HEK293 (cell line): ENCODE measurements at regions not wholly inside any gene's neighbourhood (a gene's known extent, or its start where the extent isn't known, plus 50 kb on each side); places are given as distances from the start of the nearest gene placed in this dataset.
"Not testable (repeated sequence)": the region's sequence is repeated elsewhere in the genome, so short reads cannot be mapped to it uniquely, and the experiment has no call there.

Experiments
- CTCF ChIA-PET: fragments of 350-600 bp; formaldehyde crosslinking; extraction: SDS; loops from one replicate; lab custom pipeline; 2021; ENCODE audit warnings: antibody characterized with exemption; lab: Yijun Ruan, JAX
- POLR2A ChIA-PET: fragments of 300-600 bp; formaldehyde crosslinking; extraction: SDS; loops from one replicate; lab custom pipeline; 2020; ENCODE audit warnings: antibody characterized with exemption, inconsistent platforms; lab: Yijun Ruan, JAX
- H3K27ac ChIP-seq: fragments of 200-500 bp; sonication (Bioruptor generic); 2 replicates; pipeline ENCODE4 v1.5.1; 2014; ENCODE audit warnings: low read depth, low read length, control low read depth, inconsistent platforms; ENCODE audit errors: extremely low read depth
- H3K36me3 ChIP-seq, 2 experiments: fragments of 200-500 bp in 1 of 2; sonication (Bioruptor generic) in 1 of 2; 1 replicate in 1 of 2; 2 replicates in 1 of 2; pipeline ENCODE4 v1.5.1; 2014 to 2017; ENCODE audit warnings: inconsistent platforms in 2 of 2, low read length in 2 of 2; ENCODE audit not compliant: control insufficient read depth in 2 of 2, insufficient read depth in 1 of 2
- H3K4me1 ChIP-seq: fragments of 200-500 bp; sonication (Bioruptor generic); 2 replicates; pipeline ENCODE4 v1.5.1; 2014; ENCODE audit warnings: mild to moderate bottlenecking, low read length, inconsistent platforms; ENCODE audit not compliant: control insufficient read depth, insufficient read depth
- H3K4me3 ChIP-seq: 2 replicates; pipeline ENCODE4 v1.5.1; 2011; ENCODE audit warnings: low read depth, mild to moderate bottlenecking, control low read depth, low read length, moderate library complexity
- H3K9me3 ChIP-seq: fragments of 200-500 bp; sonication (Bioruptor generic); 2 replicates; pipeline ENCODE4 v1.5.1; 2014; ENCODE audit warnings: low read depth, low read length, inconsistent platforms; ENCODE audit not compliant: control insufficient read depth, insufficient read depth
- ATF2 ChIP-seq: fragments of 450-650 bp; formaldehyde crosslinking; IDR thresholded peaks from 2 replicates; pipeline ENCODE4 v1.5.1; 2016; ENCODE audit warnings: missing biosample characterization, missing genetic modification characterization, low read depth
- KLF8 ChIP-seq: fragments of 450-650 bp; formaldehyde crosslinking; IDR thresholded peaks from 2 replicates; pipeline ENCODE4 v1.5.1; 2016; ENCODE audit warnings: missing biosample characterization, missing genetic modification characterization
- OVOL3 ChIP-seq: fragments of 450-650 bp; formaldehyde crosslinking; IDR thresholded peaks from 2 replicates; pipeline ENCODE4 v1.5.1; 2016; ENCODE audit warnings: missing biosample characterization, missing genetic modification characterization
- ZNF155 ChIP-seq: fragments of 450-650 bp; formaldehyde crosslinking; IDR thresholded peaks from 2 replicates; pipeline ENCODE4 v1.5.1; 2016; ENCODE audit warnings: missing biosample characterization, missing genetic modification characterization
- ZNF221 ChIP-seq: fragments of 450-650 bp; formaldehyde crosslinking; IDR thresholded peaks from 2 replicates; pipeline ENCODE4 v1.5.1; 2017; ENCODE audit warnings: missing biosample characterization, missing genetic modification characterization, borderline replicate concordance
- ZNF302 ChIP-seq: fragments of 450-650 bp; formaldehyde crosslinking; IDR thresholded peaks from 2 replicates; pipeline ENCODE4 v1.5.1; 2016; ENCODE audit warnings: missing biosample characterization, missing genetic modification characterization, low read depth
- ZNF350 ChIP-seq: fragments of 450-650 bp; formaldehyde crosslinking; IDR thresholded peaks from 2 replicates; pipeline ENCODE4 v1.5.0; 2017; ENCODE audit warnings: missing biosample characterization, mild to moderate bottlenecking, missing genetic modification characterization
- ZNF433 ChIP-seq: fragments of 450-650 bp; formaldehyde crosslinking; IDR thresholded peaks from 2 replicates; pipeline ENCODE4 v1.5.1; 2016; ENCODE audit warnings: missing biosample characterization, missing genetic modification characterization, low read depth
- ZNF561 ChIP-seq: fragments of 450-650 bp; IDR thresholded peaks from 2 replicates; pipeline ENCODE4 v1.5.1; 2018; ENCODE audit warnings: missing biosample characterization, missing genetic modification characterization, borderline replicate concordance
- ZNF596 ChIP-seq: fragments of 450-650 bp; IDR thresholded peaks from 2 replicates; pipeline ENCODE4 v1.5.0; 2018; ENCODE audit warnings: missing biosample characterization, mild to moderate bottlenecking, missing genetic modification characterization, moderate library complexity
- ZNF639 ChIP-seq: fragments of 450-650 bp; formaldehyde crosslinking; IDR thresholded peaks from 2 replicates; pipeline ENCODE4 v1.5.1; 2016; ENCODE audit warnings: missing biosample characterization, missing genetic modification characterization
- ZNF660 ChIP-seq: fragments of 450-650 bp; IDR thresholded peaks from 2 replicates; pipeline ENCODE4 v1.5.1; 2018; ENCODE audit warnings: missing biosample characterization, mild to moderate bottlenecking, missing genetic modification characterization
- ZSCAN5A ChIP-seq: fragments of 450-650 bp; formaldehyde crosslinking; IDR thresholded peaks from 2 replicates; pipeline ENCODE4 v1.5.1; 2016; ENCODE audit warnings: missing biosample characterization, missing genetic modification characterization
- TF ChIP-seq, protein P1 (sequence below): fragments of 450-650 bp; formaldehyde crosslinking; IDR thresholded peaks from 2 replicates; pipeline ENCODE4 v1.5.1; 2016; ENCODE audit warnings: missing biosample characterization, missing genetic modification characterization

DNA sequence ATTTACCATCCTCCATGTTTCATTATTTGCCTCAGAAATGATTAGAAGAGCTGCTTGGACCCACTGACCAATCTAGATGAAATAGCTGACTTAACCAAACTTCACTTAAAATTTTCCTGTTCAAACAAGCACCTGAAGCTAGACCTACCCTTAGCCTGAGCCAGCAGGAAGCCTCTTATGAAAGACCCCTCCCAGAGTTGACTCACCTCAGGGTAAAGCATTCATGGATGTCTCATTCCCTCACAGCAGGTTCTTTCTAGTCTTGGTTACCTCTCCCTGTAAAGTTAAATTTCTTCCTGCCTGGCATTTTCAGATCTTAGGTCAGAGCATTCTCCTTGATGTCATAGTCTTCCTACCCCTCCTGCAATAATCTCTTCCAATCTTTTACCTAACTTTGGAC is 1209.8 kb downstream of the FLRT2 start:
- Histone ChIP-seq H3K27ac (no peak overlapping the region), H3K9me3 (no peaks in the 10 kb centered on the region), H3K36me3 (no peaks in the 10 kb centered on the region), H3K4me1 (no peaks in the 10 kb centered on the region), H3K4me3 (no peak overlapping the region)
- CTCF ChIA-PET: no interaction called here
- no peak for TF ChIP-seq ZNF660 (tag by site-specific recombination)
- no peak for TF ChIP-seq ZNF302 (tag by site-specific recombination)
- TF ChIP-seq ZNF433 (tag by site-specific recombination): no peak
- POLR2A ChIA-PET: no interaction called here

GRCh38 chr14:86731427-86731826 is 1201.5 kb downstream of the FLRT2 start:
- H3K4me3 ChIP-seq, CTCF ChIA-PET, H3K27ac ChIP-seq, POLR2A ChIA-PET, H3K36me3 ChIP-seq, H3K4me1 ChIP-seq, H3K9me3 ChIP-seq: not testable (repeated sequence)

- H3K4me1 ChIP-seq: no peaks in the 10 kb centered on the region
- ChIA-PET CTCF (interaction anchor here (0.6 kb wide), 1 partner anchor 23 kb away, joined by 3 read pairs; no protein-coding TSS in a partner anchor), POLR2A (no interaction called here)
- no peak overlapping the region for H3K4me3 ChIP-seq
- no peak for TF ChIP-seq OVOL3 (tag by site-specific recombination)
- TF ChIP-seq ZNF561 (tag by site-specific recombination): no peak
- TF ChIP-seq ZNF155: no peak
- TF ChIP-seq ZNF639 (tag by site-specific recombination): no peak
- TF ChIP-seq ZSCAN5A (tag by site-specific recombination): no peak
- no peak for TF ChIP-seq KLF8 (tag by site-specific recombination)
- no peak for TF ChIP-seq ZNF596
- TF ChIP-seq ZNF221: no peak
- TF ChIP-seq ATF2 (tag by site-specific recombination): no peak
- TF ChIP-seq ZNF350 (tag by site-specific recombination): no peak
- TF ChIP-seq, protein P1, sequence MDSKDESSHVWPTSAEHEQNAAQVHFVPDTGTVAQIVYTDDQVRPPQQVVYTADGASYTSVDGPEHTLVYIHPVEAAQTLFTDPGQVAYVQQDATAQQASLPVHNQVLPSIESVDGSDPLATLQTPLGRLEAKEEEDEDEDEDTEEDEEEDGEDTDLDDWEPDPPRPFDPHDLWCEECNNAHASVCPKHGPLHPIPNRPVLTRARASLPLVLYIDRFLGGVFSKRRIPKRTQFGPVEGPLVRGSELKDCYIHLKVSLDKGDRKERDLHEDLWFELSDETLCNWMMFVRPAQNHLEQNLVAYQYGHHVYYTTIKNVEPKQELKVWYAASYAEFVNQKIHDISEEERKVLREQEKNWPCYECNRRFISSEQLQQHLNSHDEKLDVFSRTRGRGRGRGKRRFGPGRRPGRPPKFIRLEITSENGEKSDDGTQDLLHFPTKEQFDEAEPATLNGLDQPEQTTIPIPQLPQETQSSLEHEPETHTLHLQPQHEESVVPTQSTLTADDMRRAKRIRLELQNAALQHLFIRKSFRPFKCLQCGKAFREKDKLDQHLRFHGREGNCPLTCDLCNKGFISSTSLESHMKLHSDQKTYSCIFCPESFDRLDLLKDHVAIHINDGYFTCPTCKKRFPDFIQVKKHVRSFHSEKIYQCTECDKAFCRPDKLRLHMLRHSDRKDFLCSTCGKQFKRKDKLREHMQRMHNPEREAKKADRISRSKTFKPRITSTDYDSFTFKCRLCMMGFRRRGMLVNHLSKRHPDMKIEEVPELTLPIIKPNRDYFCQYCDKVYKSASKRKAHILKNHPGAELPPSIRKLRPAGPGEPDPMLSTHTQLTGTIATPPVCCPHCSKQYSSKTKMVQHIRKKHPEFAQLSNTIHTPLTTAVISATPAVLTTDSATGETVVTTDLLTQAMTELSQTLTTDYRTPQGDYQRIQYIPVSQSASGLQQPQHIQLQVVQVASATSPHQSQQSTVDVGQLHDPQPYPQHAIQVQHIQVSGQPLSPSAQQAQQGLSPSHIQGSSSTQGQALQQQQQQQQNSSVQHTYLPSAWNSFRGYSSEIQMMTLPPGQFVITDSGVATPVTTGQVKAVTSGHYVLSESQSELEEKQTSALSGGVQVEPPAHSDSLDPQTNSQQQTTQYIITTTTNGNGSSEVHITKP (tag by site-specific recombination): no peak
- no peak overlapping the region for H3K27ac ChIP-seq
- H3K9me3 ChIP-seq: no peaks in the 10 kb centered on the region
- no peaks in the 10 kb centered on the region for H3K36me3 ChIP-seq
These were observed 1193.3 kb downstream of the FLRT2 start for GRCh38 chr14:86723254-86723624.
